D721Med (cell line): ENCODE measurements at regions not wholly inside any gene's neighbourhood (a gene's known extent, or its start where the extent isn't known, plus 50 kb on each side); places are given as distances from the start of the nearest gene placed in this dataset.

Source experiments
- DNase-seq: peaks from one replicate; pipeline ENCODE4 v3.0.0; 2011; ENCODE audit warnings: low spot score; ENCODE audit not compliant: insufficient read length
- FAIRE-seq: peaks from 2 replicates; lab custom pipeline; 2011; peaks lifted over from hg19 to GRCh38; lab: Jason Lieb, UNC
- TF ChIP-seq, protein P1 (sequence below): IDR thresholded peaks from 2 replicates; pipeline ENCODE4 v1.5.1; 2012; ENCODE audit warnings: mild to moderate bottlenecking, control low read depth; ENCODE audit not compliant: insufficient read depth; ENCODE audit errors: missing control alignments

DNA sequence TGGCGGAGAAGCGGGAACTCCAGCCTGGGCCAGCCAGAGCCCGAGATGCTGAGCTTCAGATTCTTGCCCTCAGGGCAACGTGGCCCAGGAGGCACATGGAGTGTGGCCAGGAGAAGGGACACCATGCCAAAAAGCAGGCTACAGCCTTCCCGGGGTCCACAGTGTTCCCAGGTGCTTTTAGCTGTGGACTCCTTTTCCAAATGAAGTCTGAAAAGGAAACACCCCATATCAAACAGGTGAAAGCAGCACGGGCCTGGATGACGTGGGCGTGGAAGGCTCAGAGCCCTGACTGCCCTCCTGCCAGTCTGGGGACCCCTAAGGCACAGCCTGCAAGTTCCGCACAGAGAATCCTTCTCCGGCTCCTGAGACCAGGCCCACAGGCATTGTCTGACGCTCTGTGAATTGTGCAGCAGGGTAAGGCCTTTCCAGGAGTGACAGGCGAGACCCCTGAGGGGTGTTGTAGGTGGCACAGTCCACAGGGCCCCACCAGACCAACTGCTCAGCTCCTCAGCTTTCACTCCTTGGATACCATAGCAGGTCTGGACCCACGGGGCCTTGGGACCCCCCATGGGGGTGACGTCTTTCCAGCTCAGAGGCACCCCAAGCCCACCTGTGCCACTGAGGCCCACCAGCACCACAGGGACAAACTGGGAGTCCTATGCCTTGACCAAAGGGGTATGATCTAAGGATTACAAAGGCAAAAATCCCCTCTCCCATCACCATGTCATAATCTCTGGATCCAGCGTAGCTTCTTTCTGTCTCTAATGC, 69.6 kb upstream of the RAB6C start:
- TF ChIP-seq, protein P1, sequence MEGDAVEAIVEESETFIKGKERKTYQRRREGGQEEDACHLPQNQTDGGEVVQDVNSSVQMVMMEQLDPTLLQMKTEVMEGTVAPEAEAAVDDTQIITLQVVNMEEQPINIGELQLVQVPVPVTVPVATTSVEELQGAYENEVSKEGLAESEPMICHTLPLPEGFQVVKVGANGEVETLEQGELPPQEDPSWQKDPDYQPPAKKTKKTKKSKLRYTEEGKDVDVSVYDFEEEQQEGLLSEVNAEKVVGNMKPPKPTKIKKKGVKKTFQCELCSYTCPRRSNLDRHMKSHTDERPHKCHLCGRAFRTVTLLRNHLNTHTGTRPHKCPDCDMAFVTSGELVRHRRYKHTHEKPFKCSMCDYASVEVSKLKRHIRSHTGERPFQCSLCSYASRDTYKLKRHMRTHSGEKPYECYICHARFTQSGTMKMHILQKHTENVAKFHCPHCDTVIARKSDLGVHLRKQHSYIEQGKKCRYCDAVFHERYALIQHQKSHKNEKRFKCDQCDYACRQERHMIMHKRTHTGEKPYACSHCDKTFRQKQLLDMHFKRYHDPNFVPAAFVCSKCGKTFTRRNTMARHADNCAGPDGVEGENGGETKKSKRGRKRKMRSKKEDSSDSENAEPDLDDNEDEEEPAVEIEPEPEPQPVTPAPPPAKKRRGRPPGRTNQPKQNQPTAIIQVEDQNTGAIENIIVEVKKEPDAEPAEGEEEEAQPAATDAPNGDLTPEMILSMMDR: no peak
- FAIRE-seq: no peak
- no peak for DNase-seq

DNA sequence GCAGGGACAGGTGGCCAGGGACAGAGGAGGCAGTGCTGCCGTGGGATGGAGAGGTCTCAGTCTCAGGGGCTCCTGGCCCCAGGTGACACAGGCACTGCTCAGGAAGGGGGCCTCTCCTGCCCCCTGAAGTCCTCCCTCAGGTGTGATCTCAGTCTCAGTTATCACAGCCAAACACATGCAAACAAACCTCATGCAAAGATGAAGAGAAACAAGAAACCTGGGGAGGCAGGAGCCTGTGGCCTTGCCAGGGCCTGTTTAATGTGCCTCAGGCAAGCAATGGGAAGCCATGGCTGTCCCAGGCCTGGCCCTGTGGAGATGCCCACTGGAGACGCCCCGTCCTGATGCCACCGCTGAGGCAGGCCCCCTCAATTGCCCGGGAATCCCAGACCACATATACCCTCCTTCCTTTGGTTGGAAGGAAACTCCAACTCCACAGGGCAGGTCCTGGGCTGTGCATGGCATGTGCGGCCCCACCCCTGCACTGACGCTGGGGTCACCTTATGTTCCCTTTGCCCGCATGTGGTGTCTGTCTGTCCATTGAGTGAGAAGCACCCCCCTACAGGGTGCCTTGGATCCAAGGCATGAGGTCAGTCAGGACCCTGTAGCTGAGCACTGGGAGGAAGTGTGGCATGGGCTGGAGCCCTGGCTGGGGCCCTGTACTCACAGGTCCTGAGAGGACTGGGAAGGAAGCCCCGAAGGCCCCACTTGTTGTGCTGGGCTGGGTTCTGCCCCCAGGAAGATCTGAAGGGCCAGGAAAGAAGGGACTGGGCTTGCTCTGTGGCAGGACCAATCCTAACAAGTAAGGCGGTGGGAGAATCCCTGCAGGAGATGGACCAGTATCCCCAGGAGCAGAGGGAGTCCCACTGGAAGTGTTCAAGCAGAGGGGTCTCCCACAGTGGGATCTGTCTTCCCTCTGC, 68.8 kb upstream of the RAB6C start:
- TF ChIP-seq, protein P1: no peak
- DNase-seq (no peak), FAIRE-seq (no peak)

DNA sequence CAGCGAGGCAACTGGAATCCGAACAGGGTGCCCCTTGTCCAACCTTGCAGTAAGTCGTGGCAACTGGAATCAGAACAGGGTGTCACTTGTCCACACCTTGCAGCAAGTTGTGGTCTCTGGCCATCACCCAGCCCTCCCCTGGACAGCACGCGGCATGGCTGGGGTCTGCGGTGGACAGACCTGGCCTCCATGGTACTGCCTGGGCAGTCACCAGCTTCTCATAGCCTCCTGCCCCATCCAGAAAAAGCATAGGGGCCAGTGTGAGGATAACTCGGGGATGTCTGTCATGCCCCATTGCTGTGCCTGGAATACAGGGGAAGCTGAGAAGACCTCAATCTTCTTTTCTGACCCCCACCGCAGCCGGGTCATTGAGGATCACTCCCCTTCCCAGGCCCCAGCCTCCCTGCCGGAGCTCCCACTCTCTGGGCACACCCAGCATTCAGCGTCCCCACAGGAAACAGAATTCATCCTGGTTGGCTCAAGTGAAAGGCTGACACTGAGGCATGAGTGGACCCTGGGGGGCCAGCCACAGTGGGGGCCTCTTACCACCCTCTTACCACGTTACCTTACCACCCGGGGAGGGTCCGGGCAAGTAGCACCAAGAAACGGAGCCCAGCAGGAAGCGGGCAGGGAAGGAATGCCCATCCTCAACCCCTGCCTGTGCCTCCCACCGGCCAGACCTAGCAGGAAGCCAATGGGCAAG, 68.0 kb upstream of the RAB6C start:
- FAIRE-seq (no peak), DNase-seq (no peak)
- TF ChIP-seq, protein P1: no peak

DNA sequence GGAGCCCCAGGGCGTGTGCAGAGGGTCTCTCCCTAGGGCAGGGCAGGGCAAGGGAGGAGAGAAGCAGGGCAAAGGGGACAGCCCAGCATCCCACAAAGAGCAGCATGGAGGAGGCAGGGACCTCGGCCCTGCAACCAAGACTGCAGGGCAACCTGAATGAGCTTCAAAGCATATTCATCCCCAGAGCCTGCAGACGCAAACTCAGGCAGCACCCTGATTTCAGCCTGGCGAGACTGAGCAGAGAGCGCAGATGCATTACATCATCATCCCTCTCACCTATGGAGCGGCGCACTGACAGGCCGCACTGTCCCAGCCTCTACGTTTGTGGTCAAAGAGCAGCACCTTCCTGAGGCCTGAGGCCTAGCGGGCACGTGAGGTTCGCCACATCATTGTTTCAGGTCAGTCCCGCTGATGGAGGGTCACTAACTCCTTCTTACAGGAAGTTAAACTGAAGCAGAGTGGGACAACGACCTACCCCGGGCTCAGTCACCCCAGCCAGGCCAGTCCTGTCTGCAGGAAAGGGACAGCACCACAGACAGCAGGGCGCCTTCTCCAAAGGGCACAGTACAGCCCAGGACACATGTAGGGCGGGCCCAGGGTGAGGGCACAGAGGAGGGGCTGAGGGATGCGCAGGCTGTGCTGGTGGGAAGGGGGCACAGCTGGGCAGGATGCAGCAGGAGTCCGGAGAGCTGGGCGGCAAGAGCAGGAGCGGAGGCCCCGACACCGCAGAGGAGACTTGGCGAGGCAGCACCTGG, 67.2 kb upstream of the RAB6C start:
- FAIRE-seq: no peak
- TF ChIP-seq, protein P1: no peak
- no peak for DNase-seq

DNA sequence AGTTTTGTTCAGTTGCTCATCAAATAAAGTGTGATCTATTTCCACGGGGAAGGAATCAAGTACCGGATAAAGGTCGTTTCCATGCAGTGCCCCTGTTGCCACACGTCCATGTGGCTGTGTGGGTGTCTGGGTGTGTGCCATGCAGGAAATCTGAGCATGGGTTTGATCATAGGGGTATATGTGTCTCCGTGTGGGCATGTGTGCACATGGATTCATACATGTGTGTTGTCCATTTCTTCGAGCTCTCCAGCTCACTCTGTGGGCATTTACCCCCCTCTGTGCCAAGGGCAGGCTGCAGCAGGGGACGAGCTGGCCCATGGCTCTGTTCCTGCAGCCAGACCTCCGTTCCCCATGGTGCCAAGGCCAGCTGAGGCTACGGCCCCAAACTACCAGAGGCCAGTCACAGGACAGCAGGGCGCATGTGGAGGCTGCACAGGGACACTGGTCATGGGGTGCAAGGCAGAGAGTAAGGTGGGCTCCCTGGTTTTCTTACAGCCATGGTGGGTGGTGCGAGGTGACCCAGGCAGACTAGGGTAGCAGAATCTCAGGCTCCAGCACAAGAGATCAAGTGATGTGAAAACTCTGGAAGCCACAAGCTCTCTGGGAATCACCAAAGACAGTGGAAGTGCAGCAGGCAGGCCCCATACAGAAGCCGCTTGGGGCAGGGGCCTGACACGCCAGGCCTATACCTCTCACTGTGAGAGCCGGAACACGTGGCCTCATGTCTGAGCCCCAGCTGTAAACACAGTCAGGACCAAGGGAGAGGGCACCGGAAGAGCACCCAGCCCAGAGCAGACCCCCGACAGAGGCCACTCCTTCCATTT, 66.4 kb upstream of the RAB6C start:
- DNase-seq: no peak
- TF ChIP-seq, protein P1: no peak
- no peak for FAIRE-seq
